ENCODE measurements at regions not wholly inside any gene's neighbourhood (a gene's known extent, or its start where the extent isn't known, plus 50 kb on each side); places are given as distances from the start of the nearest gene placed in this dataset.

- no peak for TF ChIP-seq CTCF (IDR thresholded peaks at IDR 0.05; ENCODE audit: insufficient read depth, low read length, poor library complexity, severe bottlenecking)
- Histone ChIP-seq H3K27me3 (ENCODE audit: control insufficient read depth, insufficient read depth, low read length) (no peaks in the 10 kb centered on the region), H3K36me3 (ENCODE audit: control insufficient read depth, insufficient read depth, low read length) (no peaks in the 10 kb centered on the region), H3K4me3 (ENCODE audit: low read depth, low read length) (no peak overlapping the region)
- DNase-seq (ENCODE audit: low read depth), result peak; percentile 16
Measured at GRCh38 chr14:83706231-83706954, 1823.6 kb upstream of the FLRT2 start.

- Histone ChIP-seq H3K36me3 (ENCODE audit: control insufficient read depth, insufficient read depth, low read length) (no peaks in the 10 kb centered on the region), H3K27me3 (ENCODE audit: control insufficient read depth, insufficient read depth, low read length) (no peaks in the 10 kb centered on the region), H3K4me3 (ENCODE audit: low read depth, low read length) (no peak overlapping the region)
- no peak for TF ChIP-seq CTCF (IDR thresholded peaks at IDR 0.05; ENCODE audit: insufficient read depth, low read length, poor library complexity, severe bottlenecking)
- no peak for DNase-seq (ENCODE audit: low read depth)
Measured at GRCh38 chr14:83707056-83707455, 1822.9 kb upstream of the FLRT2 start.

GRCh38 chr14:83709116-83709515, 1820.8 kb upstream of the FLRT2 start:
- TF ChIP-seq CTCF (IDR thresholded peaks at IDR 0.05; ENCODE audit: insufficient read depth, low read length, poor library complexity, severe bottlenecking), result no peak
- no peaks in the 10 kb centered on the region for H3K27me3 ChIP-seq (ENCODE audit: control insufficient read depth, insufficient read depth, low read length)
- no peak for DNase-seq (ENCODE audit: low read depth)
- no peak overlapping the region for H3K4me3 ChIP-seq (ENCODE audit: low read depth, low read length)
- no peaks in the 10 kb centered on the region for H3K36me3 ChIP-seq (ENCODE audit: control insufficient read depth, insufficient read depth, low read length)

- DNase-seq (ENCODE audit: low read depth), result no peak
- H3K36me3 ChIP-seq (ENCODE audit: control insufficient read depth, insufficient read depth, low read length), result no peaks in the 10 kb centered on the region
- no peak overlapping the region for H3K4me3 ChIP-seq (ENCODE audit: low read depth, low read length)
- H3K27me3 ChIP-seq (ENCODE audit: control insufficient read depth, insufficient read depth, low read length), result no peaks in the 10 kb centered on the region
- TF ChIP-seq CTCF (IDR thresholded peaks at IDR 0.05; ENCODE audit: insufficient read depth, low read length, poor library complexity, severe bottlenecking), result no peak
Measured at GRCh38 chr14:83711046-83711445, 1818.9 kb upstream of the FLRT2 start.

GRCh38 chr14:83712418-83713129, 1817.4 kb upstream of the FLRT2 start:
- no peak overlapping the region for H3K4me3 ChIP-seq (ENCODE audit: low read depth, low read length)
- no peaks in the 10 kb centered on the region for H3K36me3 ChIP-seq (ENCODE audit: control insufficient read depth, insufficient read depth, low read length)
- no peak for TF ChIP-seq CTCF (IDR thresholded peaks at IDR 0.05; ENCODE audit: insufficient read depth, low read length, poor library complexity, severe bottlenecking)
- no peaks in the 10 kb centered on the region for H3K27me3 ChIP-seq (ENCODE audit: control insufficient read depth, insufficient read depth, low read length)
- DNase-seq (ENCODE audit: low read depth), result no peak

Data from kidney epithelial cell (primary cell).